OCI-LY1 (cell line): ENCODE measurements at regions not wholly inside any gene's neighbourhood (a gene's known extent, or its start where the extent isn't known, plus 50 kb on each side); places are given as distances from the start of the nearest gene placed in this dataset.

Experiments used
- H2AFZ ChIP-seq: fragments of 200-600 bp; sonication (generic), shearing (Covaris generic); 2 replicates; pipeline ENCODE4 v1.6.0; 2014; ENCODE audit warnings: antibody characterized with exemption, mild to moderate bottlenecking, low read length
- H3F3A ChIP-seq: fragments of 200-600 bp; sonication (generic), shearing (Covaris generic); 2 replicates; pipeline ENCODE4 v1.6.0; 2014; ENCODE audit warnings: mild to moderate bottlenecking, antibody characterized with exemption, low read length, moderate library complexity; ENCODE audit not compliant: insufficient read depth
- H3K27ac ChIP-seq: fragments of 200-600 bp; sonication (generic); 2 replicates; pipeline ENCODE4 v1.5.1; 2014; ENCODE audit warnings: low read length, mixed run types, mild to moderate bottlenecking, low read depth; ENCODE audit not compliant: poor library complexity, severe bottlenecking
- H3K27me3 ChIP-seq: fragments of 200-600 bp; sonication (generic); 2 replicates; pipeline ENCODE4 v1.6.0; 2014; ENCODE audit warnings: antibody characterized with exemption, mild to moderate bottlenecking, low read length, moderate library complexity; ENCODE audit not compliant: insufficient read depth
- H3K36me3 ChIP-seq: fragments of 200-600 bp; sonication (generic); 2 replicates; pipeline ENCODE4 v1.6.1; 2014; ENCODE audit warnings: mild to moderate bottlenecking, antibody characterized with exemption, low read length, moderate library complexity, mixed read lengths; ENCODE audit not compliant: insufficient read depth
- H3K4me1 ChIP-seq: fragments of 200-600 bp; sonication (generic); 2 replicates; pipeline ENCODE4 v1.5.1; 2014; ENCODE audit warnings: mild to moderate bottlenecking, low read length, moderate library complexity; ENCODE audit not compliant: insufficient read depth, severe bottlenecking
- H3K4me2 ChIP-seq: fragments of 200-600 bp; sonication (generic), shearing (Covaris generic); 2 replicates; pipeline ENCODE4 v1.6.1; 2014; ENCODE audit warnings: low read length
- H3K4me3 ChIP-seq: fragments of 200-600 bp; sonication (generic); 2 replicates; pipeline ENCODE4 v1.5.1; 2014; ENCODE audit warnings: low read length, low read depth, mild to moderate bottlenecking, mixed read lengths; ENCODE audit not compliant: poor library complexity, severe bottlenecking
- H3K79me2 ChIP-seq: fragments of 200-600 bp; shearing (Covaris generic); 2 replicates; pipeline ENCODE4 v1.6.1; 2016; ENCODE audit warnings: mixed run types, low read length, mixed read lengths; ENCODE audit not compliant: insufficient read depth
- H3K9ac ChIP-seq: fragments of 200-600 bp; sonication (generic), shearing (Covaris generic); 2 replicates; pipeline ENCODE4 v1.6.1; 2014; ENCODE audit warnings: mild to moderate bottlenecking, low read length, mixed read lengths
- H3K9me2 ChIP-seq: fragments of 200-600 bp; sonication (generic), shearing (Covaris generic); 2 replicates; pipeline ENCODE4 v1.6.1; 2014; ENCODE audit warnings: low read depth, mild to moderate bottlenecking, low read length, mixed read lengths
- H3K9me3 ChIP-seq: fragments of 200-600 bp; shearing (Covaris generic); 2 replicates; pipeline ENCODE4 v1.6.1; 2014; ENCODE audit warnings: low read length, mixed read lengths
- H4K20me1 ChIP-seq: fragments of 200-600 bp; sonication (generic), shearing (Covaris generic); 2 replicates; pipeline ENCODE4 v1.6.0; 2016; ENCODE audit warnings: mild to moderate bottlenecking, low read length; ENCODE audit not compliant: insufficient read depth
- CTCF ChIP-seq: fragments of 200-600 bp; sonication (generic), shearing (Covaris generic); IDR thresholded peaks from 2 replicates; pipeline ENCODE4 v1.5.1; 2017; ENCODE audit warnings: mild to moderate bottlenecking, antibody characterized with exemption, low read length, moderate library complexity, mixed read lengths
- EZH2 ChIP-seq: fragments of 200-600 bp; sonication (generic), shearing (Covaris generic); IDR thresholded peaks from 2 replicates; pipeline ENCODE4 v1.8.0; 2017; ENCODE audit warnings: borderline replicate concordance, mixed run types, mild to moderate bottlenecking, antibody characterized with exemption, low read length, moderate library complexity, mixed read lengths

- Histone ChIP-seq H3K4me3 (no peak overlapping the region), H3K27me3 (peaks cover 3% of the 10 kb centered on the region; the same call in 1 of the 2 replicates), H2AFZ (no peak overlapping the region), H3K9ac (no peak overlapping the region), H3K9me2 (no peaks in the 10 kb centered on the region), H3K36me3 (no peaks in the 10 kb centered on the region), H3K79me2 (no peaks in the 10 kb centered on the region), H3K4me2 (peak overlapping the region; percentile 15), H3K27ac (no peak overlapping the region), H3F3A (no peaks in the 10 kb centered on the region), H3K4me1 (peaks cover 14% of the 10 kb centered on the region), H3K9me3 (no peaks in the 10 kb centered on the region), H4K20me1 (no peaks in the 10 kb centered on the region)
- TF ChIP-seq EZH2 (no peak), CTCF (no peak)
Observed at GRCh38 chr17:77869665-77870132, 88.8 kb upstream of the TNRC6C start.

DNA sequence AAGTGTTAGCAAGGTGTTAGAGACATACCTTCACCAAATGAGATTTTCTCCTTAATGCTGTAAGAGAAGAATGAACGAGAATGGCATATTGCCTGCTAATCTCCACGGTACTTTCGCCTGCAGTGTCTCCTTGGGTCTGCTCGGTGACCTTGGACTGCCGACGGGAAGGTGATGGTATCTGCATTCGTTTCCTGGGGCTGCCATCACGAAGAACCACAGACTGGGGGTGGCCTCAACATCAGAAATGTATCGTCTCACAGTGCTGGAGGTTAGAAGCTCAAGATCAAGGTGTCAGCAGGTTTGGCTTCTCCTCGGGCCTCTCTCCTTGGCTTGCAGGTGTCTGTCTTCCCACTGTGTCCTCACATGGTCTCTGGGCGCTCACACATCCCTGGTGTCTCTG, 86.3 kb upstream of the TNRC6C start:
- Histone ChIP-seq H3K79me2 (no peaks in the 10 kb centered on the region), H3K27me3 (peaks cover 3% of the 10 kb centered on the region; the same call in 1 of the 2 replicates), H3K27ac (no peak overlapping the region), H3K4me1 (peaks cover 14% of the 10 kb centered on the region), H2AFZ (no peak overlapping the region), H3K4me2 (no peak overlapping the region), H3K9ac (no peak overlapping the region), H3K4me3 (no peak overlapping the region), H3K36me3 (no peaks in the 10 kb centered on the region), H3K9me3 (peaks cover 6% of the 10 kb centered on the region; the same call in 1 of the 2 replicates), H4K20me1 (no peaks in the 10 kb centered on the region), H3F3A (no peaks in the 10 kb centered on the region), H3K9me2 (no peaks in the 10 kb centered on the region)
- TF ChIP-seq EZH2 (no peak), CTCF (no peak)

DNA sequence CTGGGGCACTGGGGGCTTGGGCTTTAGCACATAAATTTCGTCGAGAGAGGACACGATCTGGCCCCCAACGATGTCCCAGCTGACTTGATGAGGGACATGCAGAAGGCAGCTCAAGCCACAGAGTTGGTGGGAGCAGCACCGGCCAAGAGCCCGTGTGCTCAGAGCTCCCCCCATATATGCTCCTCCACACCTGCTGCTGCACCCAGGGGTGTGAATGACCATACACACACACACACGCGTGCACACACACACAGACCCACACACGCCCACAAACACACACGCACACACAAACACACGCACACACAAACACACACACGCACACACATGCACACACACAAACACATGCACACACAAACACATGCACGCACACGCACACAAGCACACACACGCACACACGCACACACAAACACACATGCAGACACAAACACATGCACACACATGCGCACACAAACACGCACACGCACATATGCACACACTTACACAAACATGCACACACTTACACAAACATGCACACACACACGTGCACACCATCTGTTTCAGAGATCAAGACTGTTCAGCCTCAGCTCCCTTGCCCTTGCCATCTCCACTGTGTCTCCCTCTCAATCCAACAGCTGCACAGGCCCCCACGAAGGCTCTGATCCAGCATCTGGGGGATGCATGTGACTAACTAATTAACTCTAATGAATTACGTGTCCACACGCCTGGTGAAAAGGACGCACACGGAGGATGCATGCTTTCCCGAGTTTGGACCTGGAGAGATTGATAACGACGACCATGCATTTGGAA, 85.6 kb upstream of the TNRC6C start:
- H3F3A ChIP-seq = no peaks in the 10 kb centered on the region
- H4K20me1 ChIP-seq = no peaks in the 10 kb centered on the region
- TF ChIP-seq EZH2 = no peak
- no peak for TF ChIP-seq CTCF
- no peaks in the 10 kb centered on the region for H3K79me2 ChIP-seq
- peaks cover 9% of the 10 kb centered on the region; the same call in 1 of the 2 replicates for H3K27me3 ChIP-seq
- H3K9ac ChIP-seq = no peak overlapping the region
- H3K9me3 ChIP-seq = peaks cover 6% of the 10 kb centered on the region; the same call in 1 of the 2 replicates
- no peak overlapping the region for H3K4me2 ChIP-seq
- H3K36me3 ChIP-seq = no peaks in the 10 kb centered on the region
- H3K9me2 ChIP-seq = no peaks in the 10 kb centered on the region
- H3K4me3 ChIP-seq = no peak overlapping the region
- no peak overlapping the region for H2AFZ ChIP-seq
- peaks cover 14% of the 10 kb centered on the region for H3K4me1 ChIP-seq
- H3K27ac ChIP-seq = no peak overlapping the region
